ENCODE measurements at regions not wholly inside any gene's neighbourhood (a gene's known extent, or its start where the extent isn't known, plus 50 kb on each side); places are given as distances from the start of the nearest gene placed in this dataset.

DNA sequence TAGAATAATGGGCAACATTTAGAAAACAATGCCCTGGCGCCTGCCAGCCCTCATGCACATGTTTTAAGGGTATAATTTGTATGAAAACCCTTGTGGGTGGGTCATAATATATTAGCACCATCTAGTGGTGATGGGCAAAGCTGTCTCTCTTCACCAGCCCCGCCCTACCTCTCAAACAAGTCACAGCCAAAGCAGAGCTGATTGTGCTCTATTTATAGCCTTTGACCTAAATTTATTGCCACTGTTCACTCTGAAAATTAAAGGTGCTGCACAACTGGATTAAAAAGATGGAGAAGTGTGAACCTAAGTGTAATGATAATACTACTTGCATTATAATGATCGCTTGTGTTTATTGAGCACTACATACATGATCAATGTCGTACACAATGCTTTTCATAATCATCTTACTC lies 131.9 kb upstream of the ANKH start:
- TF ChIP-seq, protein P1, sequence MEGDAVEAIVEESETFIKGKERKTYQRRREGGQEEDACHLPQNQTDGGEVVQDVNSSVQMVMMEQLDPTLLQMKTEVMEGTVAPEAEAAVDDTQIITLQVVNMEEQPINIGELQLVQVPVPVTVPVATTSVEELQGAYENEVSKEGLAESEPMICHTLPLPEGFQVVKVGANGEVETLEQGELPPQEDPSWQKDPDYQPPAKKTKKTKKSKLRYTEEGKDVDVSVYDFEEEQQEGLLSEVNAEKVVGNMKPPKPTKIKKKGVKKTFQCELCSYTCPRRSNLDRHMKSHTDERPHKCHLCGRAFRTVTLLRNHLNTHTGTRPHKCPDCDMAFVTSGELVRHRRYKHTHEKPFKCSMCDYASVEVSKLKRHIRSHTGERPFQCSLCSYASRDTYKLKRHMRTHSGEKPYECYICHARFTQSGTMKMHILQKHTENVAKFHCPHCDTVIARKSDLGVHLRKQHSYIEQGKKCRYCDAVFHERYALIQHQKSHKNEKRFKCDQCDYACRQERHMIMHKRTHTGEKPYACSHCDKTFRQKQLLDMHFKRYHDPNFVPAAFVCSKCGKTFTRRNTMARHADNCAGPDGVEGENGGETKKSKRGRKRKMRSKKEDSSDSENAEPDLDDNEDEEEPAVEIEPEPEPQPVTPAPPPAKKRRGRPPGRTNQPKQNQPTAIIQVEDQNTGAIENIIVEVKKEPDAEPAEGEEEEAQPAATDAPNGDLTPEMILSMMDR (conservative IDR thresholded peaks at IDR 0.05 in 1 of 2, IDR thresholded peaks at IDR 0.05 in 1 of 2; ENCODE audit: low read depth in 1 of 2, low read length in 2 of 2), result peak; percentile 71 to 85
- no peak for TF ChIP-seq EZH2 (IDR thresholded peaks at IDR 0.05; ENCODE audit: low read length, missing control alignments)
